ENCODE measurements at regions not wholly inside any gene's neighbourhood (a gene's known extent, or its start where the extent isn't known, plus 50 kb on each side); places are given as distances from the start of the nearest gene placed in this dataset.

DNA sequence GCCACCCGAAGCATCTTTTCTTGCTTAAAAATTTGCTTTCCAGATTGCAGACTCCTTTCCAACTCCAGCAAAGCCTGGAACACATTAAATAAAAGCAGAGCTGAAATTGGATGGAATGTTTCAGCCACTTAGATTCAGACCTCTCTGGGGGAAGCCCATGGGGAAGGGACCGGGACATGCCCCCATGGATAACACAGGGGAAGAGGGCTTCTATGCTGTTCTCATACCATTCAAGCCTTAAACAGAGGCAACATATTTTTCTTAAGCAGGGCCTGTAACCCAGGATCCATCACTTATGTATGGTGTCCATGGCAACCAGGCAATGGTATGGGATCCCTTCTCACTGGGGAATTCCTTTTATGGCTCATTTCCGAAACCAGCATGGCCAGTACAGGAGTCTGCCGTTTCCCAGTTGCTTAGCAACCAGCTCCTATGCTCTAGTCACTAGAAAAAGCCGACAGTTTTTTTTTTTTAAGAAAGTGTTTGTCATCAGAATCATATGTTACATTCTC, 62.0 kb upstream of the MARCHF10 start:
- DNase-seq = peak; percentile 64
- no peak for TF ChIP-seq CTCF (IDR thresholded peaks at IDR 0.05)
- H3K4me1 Mint-ChIP-seq = peaks cover 61% of the 10 kb centered on the region
- H3K27me3 Mint-ChIP-seq (ENCODE audit: low read depth, poor library complexity) = peaks cover 7% of the 10 kb centered on the region
- H3K4me3 Mint-ChIP-seq = peak overlapping the region; percentile 33
- no peaks in the 10 kb centered on the region for H3K36me3 Mint-ChIP-seq (ENCODE audit: low read depth)
- H3K9me3 Mint-ChIP-seq = peaks cover 10% of the 10 kb centered on the region
- H3K27ac Mint-ChIP-seq = peak overlapping the region; percentile 95

GRCh38 chr17:62868723-62869122, 60.6 kb upstream of the MARCHF10 start:
- no peak overlapping the region for H3K27ac Mint-ChIP-seq
- H3K27me3 Mint-ChIP-seq (ENCODE audit: low read depth, poor library complexity) = peaks cover 14% of the 10 kb centered on the region
- peaks cover 47% of the 10 kb centered on the region for H3K4me1 Mint-ChIP-seq
- H3K9me3 Mint-ChIP-seq = peaks cover 10% of the 10 kb centered on the region
- no peak for DNase-seq
- H3K4me3 Mint-ChIP-seq = no peak overlapping the region
- H3K36me3 Mint-ChIP-seq (ENCODE audit: low read depth) = no peaks in the 10 kb centered on the region
- TF ChIP-seq CTCF (IDR thresholded peaks at IDR 0.05) = no peak

DNA sequence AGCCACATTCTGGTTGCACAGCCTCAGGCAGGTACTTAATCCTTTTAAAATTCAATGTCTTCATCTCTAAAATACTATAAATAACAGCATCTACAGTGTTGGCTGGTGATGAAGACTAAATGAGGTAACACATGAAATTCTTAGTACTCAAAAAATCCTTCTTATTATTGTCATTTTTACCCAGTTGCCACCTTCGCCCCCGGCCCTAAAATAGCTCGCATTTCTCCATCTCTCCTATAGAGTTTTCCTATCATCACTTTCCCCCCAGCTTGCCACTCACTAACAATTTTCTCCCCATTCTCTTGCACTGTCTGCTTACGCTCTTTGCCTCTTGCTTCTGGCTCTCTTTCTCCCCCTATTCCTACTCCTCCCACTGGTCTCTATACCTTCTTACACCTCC, 59.9 kb upstream of the MARCHF10 start:
- H3K4me1 Mint-ChIP-seq = peaks cover 41% of the 10 kb centered on the region
- peaks cover 14% of the 10 kb centered on the region for H3K27me3 Mint-ChIP-seq (ENCODE audit: low read depth, poor library complexity)
- peaks cover 10% of the 10 kb centered on the region for H3K9me3 Mint-ChIP-seq
- H3K4me3 Mint-ChIP-seq = no peak overlapping the region
- no peaks in the 10 kb centered on the region for H3K36me3 Mint-ChIP-seq (ENCODE audit: low read depth)
- DNase-seq = no peak
- H3K27ac Mint-ChIP-seq = no peak overlapping the region
- no peak for TF ChIP-seq CTCF (IDR thresholded peaks at IDR 0.05)

GRCh38 chr17:62867303-62867702, 59.2 kb upstream of the MARCHF10 start:
- Mint-ChIP-seq H3K27ac (no peak overlapping the region), H3K27me3 (ENCODE audit: low read depth, poor library complexity) (peaks cover 14% of the 10 kb centered on the region), H3K9me3 (peaks cover 10% of the 10 kb centered on the region), H3K4me1 (peaks cover 41% of the 10 kb centered on the region), H3K4me3 (no peak overlapping the region), H3K36me3 (ENCODE audit: low read depth) (no peaks in the 10 kb centered on the region)
- no peak for DNase-seq
- no peak for TF ChIP-seq CTCF (IDR thresholded peaks at IDR 0.05)

DNA sequence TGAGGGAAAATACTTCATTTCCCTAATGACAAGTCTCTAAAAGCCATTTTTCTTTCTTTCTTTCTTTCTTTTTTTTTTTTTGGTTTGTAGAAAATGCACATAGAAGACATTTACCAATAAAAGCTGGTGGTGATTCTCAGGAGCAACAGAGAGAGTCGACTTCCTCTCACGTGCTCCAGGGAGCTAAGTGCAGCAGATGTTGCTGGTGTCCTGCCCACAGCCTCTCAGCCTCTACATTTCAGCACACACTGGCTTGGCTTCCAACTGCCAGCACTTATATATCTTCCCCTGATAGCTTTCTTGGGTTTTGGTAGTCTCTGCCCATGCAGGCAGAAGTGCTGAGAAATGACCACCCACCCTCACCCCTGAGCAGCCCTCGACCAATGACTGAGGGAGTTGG, 58.4 kb upstream of the MARCHF10 start:
- DNase-seq = no peak
- H3K27me3 Mint-ChIP-seq (ENCODE audit: low read depth, poor library complexity) = peaks cover 14% of the 10 kb centered on the region
- no peaks in the 10 kb centered on the region for H3K36me3 Mint-ChIP-seq (ENCODE audit: low read depth)
- TF ChIP-seq CTCF (IDR thresholded peaks at IDR 0.05) = no peak
- no peak overlapping the region for H3K4me3 Mint-ChIP-seq
- H3K4me1 Mint-ChIP-seq = peaks cover 37% of the 10 kb centered on the region
- H3K27ac Mint-ChIP-seq = no peak overlapping the region
- H3K9me3 Mint-ChIP-seq = peaks cover 10% of the 10 kb centered on the region

DNA sequence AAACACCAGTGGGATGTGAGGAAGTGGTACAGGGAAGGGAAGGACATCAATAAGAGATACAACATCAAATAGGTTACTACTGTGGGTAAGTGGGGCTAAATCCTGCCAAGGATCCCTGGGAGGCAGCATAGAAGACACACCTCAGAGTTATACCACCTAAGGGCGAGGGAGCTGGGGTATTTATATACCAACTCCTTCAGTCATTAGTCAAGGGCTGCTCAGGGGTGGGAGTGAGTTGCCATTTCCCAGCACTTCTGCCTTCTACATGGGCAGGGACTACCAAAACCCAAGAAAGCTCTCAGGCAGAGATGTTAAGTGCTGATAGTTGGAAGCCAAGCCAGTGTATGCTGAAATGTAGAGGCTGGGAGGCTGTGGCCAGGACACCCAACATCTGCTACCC, 57.5 kb upstream of the MARCHF10 start:
- Mint-ChIP-seq H3K4me3 (no peak overlapping the region), H3K9me3 (peaks cover 10% of the 10 kb centered on the region), H3K27ac (no peak overlapping the region), H3K36me3 (ENCODE audit: low read depth) (no peaks in the 10 kb centered on the region), H3K27me3 (ENCODE audit: low read depth, poor library complexity) (peaks cover 20% of the 10 kb centered on the region), H3K4me1 (peaks cover 34% of the 10 kb centered on the region)
- no peak for TF ChIP-seq CTCF (IDR thresholded peaks at IDR 0.05)
- DNase-seq = no peak
